B cell (primary cell): ENCODE measurements at regions not wholly inside any gene's neighbourhood (a gene's known extent, or its start where the extent isn't known, plus 50 kb on each side); places are given as distances from the start of the nearest gene placed in this dataset.

Experiments used
- ATAC-seq: fragments of 200-7000 bp; cut with Tn5 transposase; one replicate; pipeline ENCODE4 v1.10.0; 2021; ENCODE audit warnings: low read depth, mild to moderate bottlenecking, moderate number of reproducible peaks, moderate library complexity
- CTCF ChIA-PET: fragments of 350-600 bp; sonication (Branson Sonifier 250); formaldehyde crosslinking; loops from one replicate; lab custom pipeline; 2021; ENCODE audit warnings: antibody characterized with exemption, inconsistent platforms; lab: Charles Lee
- POLR2A ChIA-PET: fragments of 350-600 bp; sonication (Branson Sonifier 250); formaldehyde crosslinking; loops from one replicate; lab custom pipeline; 2021; ENCODE audit warnings: antibody characterized with exemption; lab: Charles Lee
- DNase-seq: peaks from one replicate; pipeline ENCODE4 v3.0.0; 2013
- H2AFZ ChIP-seq: 2 replicates; pipeline ENCODE4 v1.6.1; 2012; ENCODE audit warnings: mild to moderate bottlenecking, low read depth, low read length; ENCODE audit not compliant: insufficient read depth, poor library complexity, severe bottlenecking
- H3K27ac ChIP-seq, 2 donors: 1 replicate in 1 of 2; 2 replicates in 1 of 2; pipeline ENCODE4 v1.5.1; 2012 to 2013; ENCODE audit warnings: low read length in 2 of 2, mild to moderate bottlenecking in 2 of 2, moderate library complexity in 1 of 2
- H3K27me3 ChIP-seq, 4 experiments: fragments of 200-600 bp in 1 of 4; sonication (generic) in 1 of 4; replicated peaks in 1 of 4; 1 replicate in 2 of 4; 2 replicates in 2 of 4; pipeline versions ENCODE4 v1.6.1 to v1.7.0; 2013 to 2016; ENCODE audit warnings: low read length in 3 of 4, mild to moderate bottlenecking in 2 of 4, mixed read lengths in 1 of 4, moderate library complexity in 1 of 4; ENCODE audit not compliant: insufficient read depth in 4 of 4, control insufficient read depth in 3 of 4; ENCODE audit errors: control extremely low read depth in 1 of 4
- H3K36me3 ChIP-seq, 2 experiments: replicated peaks in 1 of 2; 1 replicate in 1 of 2; 2 replicates in 1 of 2; pipeline versions ENCODE4 v1.6.1 to v1.7.1; 2013; ENCODE audit warnings: low read length in 1 of 2; ENCODE audit not compliant: insufficient read depth in 2 of 2, control insufficient read depth in 1 of 2; ENCODE audit errors: control extremely low read depth in 1 of 2, extremely low read depth in 1 of 2
- H3K4me1 ChIP-seq, 2 donors: fragments of 200-600 bp in 1 of 2; sonication (generic) in 1 of 2; 1 replicate in 1 of 2; 2 replicates in 1 of 2; pipeline versions ENCODE4 v1.5.1 to v1.6.1; 2013 to 2017; ENCODE audit warnings: low read length in 2 of 2; ENCODE audit not compliant: control insufficient read depth in 2 of 2, insufficient read depth in 2 of 2
- H3K4me2 ChIP-seq: replicated peaks from 2 replicates; pipeline ENCODE3; 2012; ENCODE audit warnings: mild to moderate bottlenecking, low read depth, low read length; ENCODE audit not compliant: poor library complexity, severe bottlenecking
- H3K4me3 ChIP-seq, 5 experiments: fragments of 200-600 bp in 1 of 5; sonication (generic) in 1 of 5; 1 replicate in 3 of 5; 2 replicates in 2 of 5; pipeline versions ENCODE4 v1.5.1 to v1.7.0; 2011 to 2016; ENCODE audit warnings: low read length in 4 of 5, mild to moderate bottlenecking in 4 of 5, low read depth in 2 of 5, control low read depth in 1 of 5, moderate library complexity in 1 of 5; ENCODE audit not compliant: insufficient read depth in 1 of 5; ENCODE audit errors: control extremely low read depth in 1 of 5, extremely low read depth in 1 of 5
- H3K79me2 ChIP-seq: fragments of 200-600 bp; sonication (generic); one replicate; pipeline ENCODE4 v1.6.0; 2016; ENCODE audit warnings: low read length; ENCODE audit not compliant: control insufficient read depth, insufficient read depth
- H3K9ac ChIP-seq: fragments of 200-600 bp; sonication (generic); 2 replicates; pipeline ENCODE4 v1.6.1; 2017; ENCODE audit warnings: mild to moderate bottlenecking, low read length, moderate library complexity
- H3K9me3 ChIP-seq, 3 donors: one replicate each; pipeline versions ENCODE4 v1.6.1 to v1.7.1; 2013; ENCODE audit warnings: low read length in 2 of 3; ENCODE audit not compliant: control insufficient read depth in 2 of 3, insufficient read depth in 1 of 3; ENCODE audit errors: control extremely low read depth in 1 of 3
- H4K20me1 ChIP-seq: 2 replicates; pipeline ENCODE4 v1.6.0; 2012; ENCODE audit warnings: mild to moderate bottlenecking, low read length; ENCODE audit not compliant: insufficient read depth, control insufficient read depth, poor library complexity, severe bottlenecking
- H3K27ac Mint-ChIP-seq: one replicate; pipeline ENCODE4 v1.8.0; 2021; ENCODE audit warnings: mixed read lengths
- H3K27me3 Mint-ChIP-seq: one replicate; pipeline ENCODE4 v1.8.0; 2021; ENCODE audit warnings: mixed read lengths
- H3K4me1 Mint-ChIP-seq: one replicate; pipeline ENCODE4 v1.8.0; 2021; ENCODE audit warnings: mixed read lengths
- H3K4me3 Mint-ChIP-seq: one replicate; pipeline ENCODE4 v1.8.0; 2021; ENCODE audit warnings: mixed read lengths
- H3K9me3 Mint-ChIP-seq: one replicate; pipeline ENCODE4 v1.8.0; 2022; ENCODE audit warnings: mixed read lengths; ENCODE audit not compliant: insufficient read depth
- EZH2 ChIP-seq: IDR thresholded peaks from 2 replicates; pipeline ENCODE4 v1.6.1; 2012; ENCODE audit warnings: borderline replicate concordance, low read depth, mild to moderate bottlenecking, moderate library complexity, low read length; ENCODE audit not compliant: insufficient read depth, poor library complexity, severe bottlenecking
- WGBS: methylation state at CpG from one replicate; pipeline ENCODE4 v1.1.5; 2013; ENCODE audit warnings: missing lambda C conversion rate; ENCODE audit not compliant: insufficient coverage; 5-methylcytosine and 5-hydroxymethylcytosine counted together
- intact Hi-C: fragments of 100-400 bp; cut with micrococcal nuclease; formaldehyde crosslinking; loops from one replicate; pipeline ENCODE4 v1.10.0; 2022
- TF ChIP-seq, protein P1 (sequence below): fragments of 200-600 bp; IDR thresholded peaks from one replicate; pipeline ENCODE4 v1.8.0; 2022; ENCODE audit warnings: antibody characterized with exemption, mild to moderate bottlenecking

DNA sequence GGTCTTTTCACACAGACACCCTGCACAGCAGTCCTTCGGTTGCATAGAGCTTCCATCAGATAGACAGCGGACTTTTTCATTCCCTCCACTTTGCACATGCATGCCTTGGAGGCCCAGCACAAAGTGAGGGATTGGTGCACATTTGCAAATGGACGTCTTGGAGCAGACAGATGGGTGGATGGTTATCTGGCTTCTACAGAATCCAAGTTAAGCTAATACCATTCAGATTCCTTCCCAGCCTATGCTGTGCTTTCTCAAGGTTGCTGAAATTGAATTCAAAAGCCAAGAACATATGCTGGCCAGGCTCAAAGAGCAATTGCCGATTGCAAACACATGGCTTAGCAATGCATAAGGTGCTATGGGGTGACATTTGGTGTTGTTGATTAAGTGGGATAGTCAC is 186.4 kb downstream of the VAPA start:
- Histone ChIP-seq H3K4me2 (no peak overlapping the region), H3K36me3 (no peaks in the 10 kb centered on the region), H3K27me3 (peaks cover 0 to 6% (median 0%) of the 10 kb centered on the region in 4 experiments), H4K20me1 (no peaks in the 10 kb centered on the region), H3K4me1 (no peaks in the 10 kb centered on the region), H3K9ac (no peak overlapping the region), H3K4me3 (no peak overlapping the region), H3K79me2 (no peaks in the 10 kb centered on the region), H3K27ac (no peak overlapping the region), H3K9me3 (no peaks in the 10 kb centered on the region), H2AFZ (no peak overlapping the region)
- Mint-ChIP-seq H3K4me1 (no peaks in the 10 kb centered on the region), H3K4me3 (no peak overlapping the region), H3K9me3 (peaks cover 5% of the 10 kb centered on the region), H3K27ac (no peak overlapping the region), H3K27me3 (peaks cover 8% of the 10 kb centered on the region)
- intact Hi-C loops, result no loop called here
- CTCF ChIA-PET, result no interaction called here
- WGBS, result 80% methylated on average over 1 of the region's 4 CpGs
- ATAC-seq, result no peak
- POLR2A ChIA-PET, result no interaction called here
- no peak for TF ChIP-seq EZH2
- TF ChIP-seq, protein P1, sequence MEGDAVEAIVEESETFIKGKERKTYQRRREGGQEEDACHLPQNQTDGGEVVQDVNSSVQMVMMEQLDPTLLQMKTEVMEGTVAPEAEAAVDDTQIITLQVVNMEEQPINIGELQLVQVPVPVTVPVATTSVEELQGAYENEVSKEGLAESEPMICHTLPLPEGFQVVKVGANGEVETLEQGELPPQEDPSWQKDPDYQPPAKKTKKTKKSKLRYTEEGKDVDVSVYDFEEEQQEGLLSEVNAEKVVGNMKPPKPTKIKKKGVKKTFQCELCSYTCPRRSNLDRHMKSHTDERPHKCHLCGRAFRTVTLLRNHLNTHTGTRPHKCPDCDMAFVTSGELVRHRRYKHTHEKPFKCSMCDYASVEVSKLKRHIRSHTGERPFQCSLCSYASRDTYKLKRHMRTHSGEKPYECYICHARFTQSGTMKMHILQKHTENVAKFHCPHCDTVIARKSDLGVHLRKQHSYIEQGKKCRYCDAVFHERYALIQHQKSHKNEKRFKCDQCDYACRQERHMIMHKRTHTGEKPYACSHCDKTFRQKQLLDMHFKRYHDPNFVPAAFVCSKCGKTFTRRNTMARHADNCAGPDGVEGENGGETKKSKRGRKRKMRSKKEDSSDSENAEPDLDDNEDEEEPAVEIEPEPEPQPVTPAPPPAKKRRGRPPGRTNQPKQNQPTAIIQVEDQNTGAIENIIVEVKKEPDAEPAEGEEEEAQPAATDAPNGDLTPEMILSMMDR, result no peak
- no peak for DNase-seq

DNA sequence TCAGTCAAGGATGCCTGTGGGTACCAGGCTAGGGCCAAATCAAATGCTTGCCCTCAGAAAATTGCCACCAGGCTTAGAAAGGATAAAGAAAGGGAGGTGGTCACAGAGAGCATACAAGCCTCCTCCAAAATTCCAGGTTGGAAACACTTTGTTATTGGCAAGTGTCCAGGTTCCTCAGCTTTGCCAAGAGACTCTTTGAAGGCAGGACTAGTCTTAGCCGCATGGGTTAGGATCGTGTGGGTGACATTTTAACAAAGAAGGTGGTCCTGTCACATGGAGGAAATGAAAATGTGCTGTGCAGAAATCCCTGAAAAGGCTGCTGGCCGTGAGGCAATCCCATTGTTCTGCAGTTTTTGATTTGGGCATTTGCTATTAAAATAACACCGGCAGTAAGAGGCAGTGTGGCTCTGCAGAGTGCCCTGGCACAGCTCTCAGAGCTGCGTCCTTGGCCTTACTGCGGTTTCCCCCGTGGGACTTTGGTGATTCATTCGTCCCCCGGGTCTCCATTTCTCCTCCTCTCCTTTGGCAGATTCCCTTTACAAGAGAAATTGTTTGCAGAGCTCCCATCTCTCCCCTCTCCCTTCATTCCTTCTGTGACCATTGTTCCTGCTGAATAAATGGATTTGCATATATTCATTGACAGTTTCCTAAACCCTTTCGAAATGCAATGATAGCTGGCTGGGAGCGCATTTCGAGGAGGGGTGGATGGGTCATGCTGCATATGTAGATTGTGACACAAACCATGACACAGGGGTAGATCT is 187.3 kb downstream of the VAPA start:
- ATAC-seq (no peak), DNase-seq (no peak)
- H3K4me2 ChIP-seq, result no peak overlapping the region
- peaks cover 0 to 6% (median 0%) of the 10 kb centered on the region in 4 experiments for H3K27me3 ChIP-seq
- H3K4me3 ChIP-seq, result no peak overlapping the region
- ChIA-PET POLR2A (no interaction called here), CTCF (interaction anchor here (0.6 kb wide), 1 partner anchor 1372 kb away, joined by 3 read pairs; no protein-coding TSS in a partner anchor)
- Mint-ChIP-seq H3K9me3 (peaks cover 7% of the 10 kb centered on the region), H3K4me1 (no peaks in the 10 kb centered on the region), H3K4me3 (no peak overlapping the region), H3K27ac (no peak overlapping the region), H3K27me3 (peaks cover 7% of the 10 kb centered on the region)
- H4K20me1 ChIP-seq, result no peaks in the 10 kb centered on the region
- H3K4me1 ChIP-seq, result no peaks in the 10 kb centered on the region
- no peaks in the 10 kb centered on the region for H3K9me3 ChIP-seq
- no peak overlapping the region for H2AFZ ChIP-seq
- H3K79me2 ChIP-seq, result no peaks in the 10 kb centered on the region
- WGBS, result 49% methylated on average over 8 of the region's 12 CpGs
- H3K36me3 ChIP-seq, result no peaks in the 10 kb centered on the region
- H3K27ac ChIP-seq, result no peak overlapping the region
- no peak overlapping the region for H3K9ac ChIP-seq
- intact Hi-C loops, result no loop called here
- TF ChIP-seq, protein P1, result no peak
- TF ChIP-seq EZH2, result no peak
